HS-27A (cell line): ENCODE measurements at regions not wholly inside any gene's neighbourhood (a gene's known extent, or its start where the extent isn't known, plus 50 kb on each side); places are given as distances from the start of the nearest gene placed in this dataset.
"Not testable (repeated sequence)": the region's sequence is repeated elsewhere in the genome, so short reads cannot be mapped to it uniquely, and the experiment has no call there.

Source experiments
- DNase-seq: peaks from one replicate; pipeline ENCODE4 v3.0.0-alpha.2; 2012; ENCODE audit warnings: low read depth, missing footprints

DNA sequence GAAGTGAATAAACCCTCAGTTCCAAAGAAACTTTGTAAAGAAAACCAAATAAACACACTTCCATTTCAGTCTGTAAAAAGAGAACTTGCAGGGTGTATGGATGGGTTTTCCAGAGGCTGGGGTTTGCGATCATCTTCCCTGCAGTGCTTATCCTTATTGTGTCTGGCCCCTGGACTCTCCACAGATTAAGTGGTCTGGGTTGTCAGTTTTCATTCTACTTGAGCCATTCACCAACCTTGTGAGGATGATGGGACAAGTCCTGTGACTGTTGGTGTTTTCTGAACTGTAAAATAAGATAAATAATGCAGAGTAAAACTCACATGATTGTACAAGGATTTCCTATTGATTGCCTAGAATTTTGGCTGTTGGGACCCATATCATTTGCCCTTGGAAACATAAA lies 166.1 kb upstream of the MOCS2 start:
- DNase-seq: no peak

DNA sequence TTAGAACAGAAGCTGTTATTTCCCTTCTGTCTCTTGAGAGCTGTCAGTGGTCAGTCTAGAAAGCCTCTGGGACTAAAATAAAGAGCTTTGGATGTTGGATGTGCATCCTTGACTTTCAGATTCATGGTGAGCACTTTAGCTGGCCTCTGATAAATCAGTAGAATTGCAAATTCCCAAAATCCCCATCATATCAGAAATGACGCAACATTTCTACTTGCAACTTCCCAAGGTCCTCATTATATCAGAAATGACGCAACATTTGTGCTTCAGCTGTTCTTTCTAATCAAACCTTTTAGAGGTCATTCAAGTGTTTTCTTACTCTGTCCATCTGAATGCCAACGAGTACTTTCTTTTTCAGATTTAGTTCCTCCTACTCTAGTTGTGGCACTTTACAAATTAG lies 167.3 kb upstream of the MOCS2 start:
- no peak for DNase-seq

GRCh38 chr5:53277491-53277890 lies 167.9 kb upstream of the MOCS2 start:
- no peak for DNase-seq

- no peak for DNase-seq
These were observed 178.0 kb upstream of the MOCS2 start for GRCh38 chr5:53287573-53287972.

- DNase-seq: no peak
These were observed 179.0 kb upstream of the MOCS2 start for GRCh38 chr5:53288511-53288910.

- no peak for DNase-seq
These were observed 181.5 kb upstream of the MOCS2 start for GRCh38 chr5:53291047-53291446.

GRCh38 chr5:53291528-53291927 lies 182.0 kb upstream of the MOCS2 start:
- DNase-seq: no peak

- no peak for DNase-seq
These were observed 181.6 kb upstream of the FST start for GRCh38 chr5:53298841-53299240.

DNA sequence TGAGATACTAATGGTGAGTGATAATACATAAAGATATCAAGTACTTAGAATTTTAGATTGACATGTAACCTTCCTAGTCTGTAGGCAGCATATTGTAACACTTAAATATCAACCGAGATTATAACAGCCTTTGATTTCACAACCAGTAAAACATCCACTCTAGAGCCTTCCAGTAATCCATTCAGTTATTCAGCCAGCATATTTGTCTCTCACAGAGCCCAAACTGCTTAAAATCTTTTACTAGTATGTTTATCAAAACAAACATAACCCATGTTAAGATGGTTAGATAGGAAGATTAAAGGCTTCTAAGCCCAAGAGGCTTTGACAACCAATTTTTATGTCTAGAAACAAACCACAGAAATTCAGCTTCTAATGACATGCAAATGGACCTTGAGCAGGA lies 177.9 kb upstream of the FST start:
- DNase-seq: no peak

DNA sequence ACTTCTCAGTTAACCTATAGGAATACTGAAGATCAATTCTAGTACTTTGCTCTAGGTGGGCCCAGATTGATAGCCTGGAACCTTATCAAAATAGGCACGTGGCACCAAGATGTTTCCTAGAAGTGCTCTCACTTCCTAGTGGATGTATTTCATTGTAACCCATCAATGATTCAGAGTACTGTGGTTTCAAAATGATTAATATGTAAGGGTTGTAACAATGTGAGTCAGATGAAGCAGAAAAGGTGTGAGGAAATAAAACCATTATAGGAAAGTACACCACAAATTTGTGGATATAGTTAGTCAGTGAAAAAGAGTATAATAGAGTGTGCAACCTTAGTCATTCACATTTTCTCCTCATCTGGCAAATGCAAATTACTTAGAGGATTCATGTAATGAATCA lies 177.3 kb upstream of the FST start:
- DNase-seq: no peak

DNA sequence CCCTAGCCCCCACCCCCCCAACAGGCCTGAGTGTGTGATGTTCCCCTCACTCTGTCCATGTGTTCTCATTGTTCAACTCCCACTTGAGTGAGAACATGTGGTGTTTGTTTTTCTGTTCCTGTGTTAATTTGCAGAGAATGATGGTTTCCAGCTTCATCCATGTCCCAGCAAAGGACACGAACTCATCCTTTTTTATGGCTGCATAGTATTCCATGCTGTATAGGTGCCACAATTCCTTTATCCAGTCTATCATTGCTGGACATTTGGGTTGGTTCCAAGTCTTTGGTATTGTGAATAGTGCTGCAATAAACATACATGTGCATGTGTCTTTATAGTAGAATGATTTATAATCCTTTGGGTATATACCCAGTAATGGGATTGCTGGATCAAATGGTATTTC lies 175.1 kb upstream of the FST start:
- DNase-seq: not testable (repeated sequence)

DNA sequence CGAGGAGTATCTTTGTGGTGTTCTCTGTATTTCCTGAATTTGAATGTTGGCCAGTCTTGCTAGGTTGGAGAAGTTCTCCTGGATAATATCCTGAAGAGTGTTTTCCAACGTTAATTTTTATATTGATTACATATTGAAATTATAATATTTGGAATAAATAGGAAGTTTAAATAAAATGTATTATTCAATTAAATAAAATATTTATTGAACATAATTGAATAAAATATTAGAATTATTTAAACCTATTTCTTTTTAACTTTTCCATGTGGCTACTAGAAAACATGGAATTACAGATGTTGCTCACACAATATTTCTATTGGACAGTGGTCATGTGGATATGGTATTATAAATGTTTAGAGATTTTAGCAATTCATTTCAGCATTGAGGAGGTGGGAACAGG lies 170.8 kb upstream of the FST start:
- no peak for DNase-seq

- DNase-seq: no peak
These were observed 168.7 kb upstream of the FST start for GRCh38 chr5:53311681-53312080.

DNA sequence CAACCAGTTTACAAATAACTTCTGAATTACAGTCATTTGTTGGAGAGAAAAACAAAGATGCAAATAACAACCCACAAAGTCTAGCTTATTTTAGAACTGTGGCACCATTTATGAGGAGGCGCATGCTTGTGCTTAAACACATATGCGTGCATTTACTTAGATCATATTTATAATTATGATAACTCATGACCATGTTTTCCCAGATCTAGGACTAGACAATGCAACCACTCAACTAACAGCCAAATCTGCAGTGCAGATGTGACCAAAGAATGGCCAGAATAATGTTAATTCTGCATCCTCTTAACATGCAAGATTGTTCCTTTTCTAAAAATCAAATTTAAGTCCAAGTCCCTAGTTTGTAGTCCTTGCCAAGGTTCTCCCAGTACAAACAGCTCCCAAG lies 167.3 kb upstream of the FST start:
- no peak for DNase-seq

DNA sequence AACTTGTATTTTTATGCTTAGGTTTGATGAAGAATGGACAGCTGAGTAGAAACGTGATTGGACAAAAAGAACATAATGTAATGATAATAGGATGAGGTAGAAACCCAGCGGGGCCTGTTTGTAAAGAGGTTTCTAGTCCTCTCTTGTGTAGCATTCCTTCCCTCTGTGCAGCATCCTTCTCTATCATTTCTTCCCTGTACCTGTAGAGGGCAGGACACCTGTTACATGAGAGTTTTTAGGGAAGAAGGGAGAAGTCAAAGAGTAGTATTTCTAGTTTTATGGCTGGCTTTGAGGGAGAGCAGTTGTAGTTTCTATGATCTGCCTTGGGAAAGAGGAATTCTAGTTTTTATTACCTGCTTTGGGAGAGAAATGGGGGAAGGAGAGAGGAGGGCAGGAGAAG lies 162.1 kb upstream of the FST start:
- DNase-seq: no peak

GRCh38 chr5:53319315-53319714 lies 161.1 kb upstream of the FST start:
- no peak for DNase-seq

DNA sequence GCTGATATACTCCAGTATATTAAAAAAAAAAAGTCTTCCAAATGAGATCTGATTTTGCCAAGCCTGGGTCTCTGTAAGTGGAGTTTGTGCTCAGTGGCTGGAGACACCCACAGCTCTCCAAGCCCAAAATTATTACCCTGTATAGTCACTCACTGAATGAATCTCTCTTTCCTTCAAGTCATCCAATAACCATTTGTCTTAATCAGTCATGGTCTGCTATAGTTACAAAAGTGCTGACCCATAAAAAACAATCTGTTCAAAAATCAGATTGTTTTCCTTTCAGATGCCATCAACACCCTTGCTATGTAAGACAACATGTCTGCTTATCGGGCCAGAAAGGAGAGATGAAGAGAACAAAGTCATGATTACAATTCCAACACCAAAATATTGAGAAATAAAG lies 159.4 kb upstream of the FST start:
- no peak for DNase-seq

GRCh38 chr5:53321721-53322120 lies 158.7 kb upstream of the FST start:
- no peak for DNase-seq

- DNase-seq: no peak
These were observed 158.2 kb upstream of the FST start for GRCh38 chr5:53322257-53322656.

DNA sequence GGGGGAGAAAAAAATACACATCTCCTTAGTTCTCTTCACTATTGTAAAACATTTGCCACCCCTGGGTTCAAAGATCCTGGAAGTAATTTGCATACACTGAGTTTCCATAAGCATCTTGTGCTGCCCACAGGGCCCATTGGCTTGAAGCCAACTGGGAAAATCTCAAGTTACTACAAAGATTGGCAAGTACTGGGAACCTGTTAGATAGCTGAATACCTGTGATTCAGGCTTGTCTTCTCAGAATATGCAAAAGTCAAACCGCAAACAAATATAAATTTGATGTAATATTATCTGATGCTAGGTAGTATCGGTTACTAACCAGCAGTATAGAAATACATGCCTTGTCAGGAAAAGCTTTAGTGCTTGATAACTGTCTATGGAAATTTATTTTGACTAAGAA lies 156.9 kb upstream of the FST start:
- DNase-seq: no peak

- no peak for DNase-seq
These were observed 156.3 kb upstream of the FST start for GRCh38 chr5:53323943-53324642.

DNA sequence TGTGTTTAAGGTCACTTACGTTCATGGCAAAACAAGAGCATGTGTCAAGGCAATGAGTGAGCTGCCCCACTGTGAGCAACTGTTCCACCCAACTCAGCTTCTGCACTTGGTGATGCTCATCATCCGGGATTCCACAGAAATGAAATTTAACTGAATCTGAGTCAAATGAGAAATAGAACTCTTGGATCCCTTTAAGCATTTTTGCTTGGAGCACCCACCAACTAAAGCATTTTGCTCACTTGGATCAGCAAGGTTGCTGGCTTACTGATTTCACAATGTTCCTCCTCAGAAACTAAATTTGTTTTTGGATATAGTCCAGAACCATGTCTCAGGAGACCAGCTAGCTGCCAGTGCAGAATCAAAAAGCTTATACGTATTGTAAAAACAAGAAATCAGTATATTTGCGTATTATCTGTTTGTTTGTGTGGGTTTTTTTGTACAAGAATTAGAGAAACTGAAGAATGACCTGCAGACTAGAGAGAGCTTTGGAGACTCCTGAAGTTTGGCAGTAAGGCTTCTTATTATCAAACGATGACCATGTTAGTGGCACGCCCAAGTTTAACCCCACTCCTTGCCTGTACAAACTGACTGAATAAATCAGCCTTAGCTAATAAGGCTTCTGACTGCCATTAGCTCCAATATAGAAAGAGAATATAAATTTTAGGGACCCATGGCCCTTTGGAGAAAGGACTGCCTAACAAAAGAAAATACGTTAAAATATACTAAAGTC lies 153.8 kb upstream of the FST start:
- no peak for DNase-seq

GRCh38 chr5:53327811-53328334 lies 152.6 kb upstream of the FST start:
- no peak for DNase-seq

- no peak for DNase-seq
These were observed 149.9 kb upstream of the FST start for GRCh38 chr5:53330491-53330890.
